B cell (primary cell): ENCODE measurements at regions not wholly inside any gene's neighbourhood (a gene's known extent, or its start where the extent isn't known, plus 50 kb on each side); places are given as distances from the start of the nearest gene placed in this dataset.

Experiments used
- ATAC-seq: fragments of 200-7000 bp; cut with Tn5 transposase; one replicate; pipeline ENCODE4 v1.10.0; 2021; ENCODE audit warnings: low read depth, mild to moderate bottlenecking, moderate number of reproducible peaks, moderate library complexity
- CTCF ChIA-PET: fragments of 350-600 bp; sonication (Branson Sonifier 250); formaldehyde crosslinking; loops from one replicate; lab custom pipeline; 2021; ENCODE audit warnings: antibody characterized with exemption, inconsistent platforms; lab: Charles Lee
- POLR2A ChIA-PET: fragments of 350-600 bp; sonication (Branson Sonifier 250); formaldehyde crosslinking; loops from one replicate; lab custom pipeline; 2021; ENCODE audit warnings: antibody characterized with exemption; lab: Charles Lee
- DNase-seq: peaks from one replicate; pipeline ENCODE4 v3.0.0; 2013
- H2AFZ ChIP-seq: 2 replicates; pipeline ENCODE4 v1.6.1; 2012; ENCODE audit warnings: mild to moderate bottlenecking, low read depth, low read length; ENCODE audit not compliant: insufficient read depth, poor library complexity, severe bottlenecking
- H3K27ac ChIP-seq, 2 donors: 1 replicate in 1 of 2; 2 replicates in 1 of 2; pipeline ENCODE4 v1.5.1; 2012 to 2013; ENCODE audit warnings: low read length in 2 of 2, mild to moderate bottlenecking in 2 of 2, moderate library complexity in 1 of 2
- H3K27me3 ChIP-seq, 4 experiments: fragments of 200-600 bp in 1 of 4; sonication (generic) in 1 of 4; replicated peaks in 1 of 4; 1 replicate in 2 of 4; 2 replicates in 2 of 4; pipeline versions ENCODE4 v1.6.1 to v1.7.0; 2013 to 2016; ENCODE audit warnings: low read length in 3 of 4, mild to moderate bottlenecking in 2 of 4, mixed read lengths in 1 of 4, moderate library complexity in 1 of 4; ENCODE audit not compliant: insufficient read depth in 4 of 4, control insufficient read depth in 3 of 4; ENCODE audit errors: control extremely low read depth in 1 of 4
- H3K36me3 ChIP-seq, 2 experiments: replicated peaks in 1 of 2; 1 replicate in 1 of 2; 2 replicates in 1 of 2; pipeline versions ENCODE4 v1.6.1 to v1.7.1; 2013; ENCODE audit warnings: low read length in 1 of 2; ENCODE audit not compliant: insufficient read depth in 2 of 2, control insufficient read depth in 1 of 2; ENCODE audit errors: control extremely low read depth in 1 of 2, extremely low read depth in 1 of 2
- H3K4me1 ChIP-seq, 2 donors: fragments of 200-600 bp in 1 of 2; sonication (generic) in 1 of 2; 1 replicate in 1 of 2; 2 replicates in 1 of 2; pipeline versions ENCODE4 v1.5.1 to v1.6.1; 2013 to 2017; ENCODE audit warnings: low read length in 2 of 2; ENCODE audit not compliant: control insufficient read depth in 2 of 2, insufficient read depth in 2 of 2
- H3K4me2 ChIP-seq: replicated peaks from 2 replicates; pipeline ENCODE3; 2012; ENCODE audit warnings: mild to moderate bottlenecking, low read depth, low read length; ENCODE audit not compliant: poor library complexity, severe bottlenecking
- H3K4me3 ChIP-seq, 5 experiments: fragments of 200-600 bp in 1 of 5; sonication (generic) in 1 of 5; 1 replicate in 3 of 5; 2 replicates in 2 of 5; pipeline versions ENCODE4 v1.5.1 to v1.7.0; 2011 to 2016; ENCODE audit warnings: low read length in 4 of 5, mild to moderate bottlenecking in 4 of 5, low read depth in 2 of 5, control low read depth in 1 of 5, moderate library complexity in 1 of 5; ENCODE audit not compliant: insufficient read depth in 1 of 5; ENCODE audit errors: control extremely low read depth in 1 of 5, extremely low read depth in 1 of 5
- H3K79me2 ChIP-seq: fragments of 200-600 bp; sonication (generic); one replicate; pipeline ENCODE4 v1.6.0; 2016; ENCODE audit warnings: low read length; ENCODE audit not compliant: control insufficient read depth, insufficient read depth
- H3K9ac ChIP-seq: fragments of 200-600 bp; sonication (generic); 2 replicates; pipeline ENCODE4 v1.6.1; 2017; ENCODE audit warnings: mild to moderate bottlenecking, low read length, moderate library complexity
- H3K9me3 ChIP-seq, 3 donors: one replicate each; pipeline versions ENCODE4 v1.6.1 to v1.7.1; 2013; ENCODE audit warnings: low read length in 2 of 3; ENCODE audit not compliant: control insufficient read depth in 2 of 3, insufficient read depth in 1 of 3; ENCODE audit errors: control extremely low read depth in 1 of 3
- H4K20me1 ChIP-seq: 2 replicates; pipeline ENCODE4 v1.6.0; 2012; ENCODE audit warnings: mild to moderate bottlenecking, low read length; ENCODE audit not compliant: insufficient read depth, control insufficient read depth, poor library complexity, severe bottlenecking
- H3K27ac Mint-ChIP-seq: one replicate; pipeline ENCODE4 v1.8.0; 2021; ENCODE audit warnings: mixed read lengths
- H3K27me3 Mint-ChIP-seq: one replicate; pipeline ENCODE4 v1.8.0; 2021; ENCODE audit warnings: mixed read lengths
- H3K4me1 Mint-ChIP-seq: one replicate; pipeline ENCODE4 v1.8.0; 2021; ENCODE audit warnings: mixed read lengths
- H3K4me3 Mint-ChIP-seq: one replicate; pipeline ENCODE4 v1.8.0; 2021; ENCODE audit warnings: mixed read lengths
- H3K9me3 Mint-ChIP-seq: one replicate; pipeline ENCODE4 v1.8.0; 2022; ENCODE audit warnings: mixed read lengths; ENCODE audit not compliant: insufficient read depth
- EZH2 ChIP-seq: IDR thresholded peaks from 2 replicates; pipeline ENCODE4 v1.6.1; 2012; ENCODE audit warnings: borderline replicate concordance, low read depth, mild to moderate bottlenecking, moderate library complexity, low read length; ENCODE audit not compliant: insufficient read depth, poor library complexity, severe bottlenecking
- WGBS: methylation state at CpG from one replicate; pipeline ENCODE4 v1.1.5; 2013; ENCODE audit warnings: missing lambda C conversion rate; ENCODE audit not compliant: insufficient coverage; 5-methylcytosine and 5-hydroxymethylcytosine counted together
- intact Hi-C: fragments of 100-400 bp; cut with micrococcal nuclease; formaldehyde crosslinking; loops from one replicate; pipeline ENCODE4 v1.10.0; 2022
- TF ChIP-seq, protein P1 (sequence below): fragments of 200-600 bp; IDR thresholded peaks from one replicate; pipeline ENCODE4 v1.8.0; 2022; ENCODE audit warnings: antibody characterized with exemption, mild to moderate bottlenecking

- WGBS = no CpG with 5 or more reads among the region's 4 CpGs
- Histone ChIP-seq H3K36me3 (no peaks in the 10 kb centered on the region), H3K4me2 (no peak overlapping the region), H4K20me1 (no peaks in the 10 kb centered on the region), H2AFZ (no peak overlapping the region), H3K9ac (no peak overlapping the region), H3K27me3 (no peaks in the 10 kb centered on the region), H3K9me3 (peaks cover 0 to 2% (median 0%) of the 10 kb centered on the region in 3 donors), H3K4me1 (no peaks in the 10 kb centered on the region), H3K79me2 (no peaks in the 10 kb centered on the region), H3K27ac (no peak overlapping the region), H3K4me3 (no peak overlapping the region)
- POLR2A ChIA-PET = no interaction called here
- Mint-ChIP-seq H3K4me1 (no peaks in the 10 kb centered on the region), H3K27ac (no peak overlapping the region), H3K4me3 (no peak overlapping the region), H3K27me3 (no peaks in the 10 kb centered on the region), H3K9me3 (peaks cover 8% of the 10 kb centered on the region)
- CTCF ChIA-PET = no interaction called here
- ATAC-seq = no peak
- intact Hi-C loops = no loop called here
- no peak for TF ChIP-seq EZH2
- TF ChIP-seq, protein P1, sequence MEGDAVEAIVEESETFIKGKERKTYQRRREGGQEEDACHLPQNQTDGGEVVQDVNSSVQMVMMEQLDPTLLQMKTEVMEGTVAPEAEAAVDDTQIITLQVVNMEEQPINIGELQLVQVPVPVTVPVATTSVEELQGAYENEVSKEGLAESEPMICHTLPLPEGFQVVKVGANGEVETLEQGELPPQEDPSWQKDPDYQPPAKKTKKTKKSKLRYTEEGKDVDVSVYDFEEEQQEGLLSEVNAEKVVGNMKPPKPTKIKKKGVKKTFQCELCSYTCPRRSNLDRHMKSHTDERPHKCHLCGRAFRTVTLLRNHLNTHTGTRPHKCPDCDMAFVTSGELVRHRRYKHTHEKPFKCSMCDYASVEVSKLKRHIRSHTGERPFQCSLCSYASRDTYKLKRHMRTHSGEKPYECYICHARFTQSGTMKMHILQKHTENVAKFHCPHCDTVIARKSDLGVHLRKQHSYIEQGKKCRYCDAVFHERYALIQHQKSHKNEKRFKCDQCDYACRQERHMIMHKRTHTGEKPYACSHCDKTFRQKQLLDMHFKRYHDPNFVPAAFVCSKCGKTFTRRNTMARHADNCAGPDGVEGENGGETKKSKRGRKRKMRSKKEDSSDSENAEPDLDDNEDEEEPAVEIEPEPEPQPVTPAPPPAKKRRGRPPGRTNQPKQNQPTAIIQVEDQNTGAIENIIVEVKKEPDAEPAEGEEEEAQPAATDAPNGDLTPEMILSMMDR = no peak
- DNase-seq = no peak
These were observed 365.0 kb upstream of the CELF4 start for GRCh38 chr18:37930640-37931039.

- no peak for TF ChIP-seq EZH2
- TF ChIP-seq, protein P1 = no peak
- Histone ChIP-seq H3K79me2 (no peaks in the 10 kb centered on the region), H3K27ac (no peak overlapping the region), H4K20me1 (no peaks in the 10 kb centered on the region), H3K4me3 (no peak overlapping the region), H3K9me3 (peaks cover 0 to 2% (median 0%) of the 10 kb centered on the region in 3 donors), H3K4me2 (no peak overlapping the region), H3K27me3 (no peaks in the 10 kb centered on the region), H2AFZ (no peak overlapping the region), H3K4me1 (no peaks in the 10 kb centered on the region), H3K9ac (no peak overlapping the region), H3K36me3 (no peaks in the 10 kb centered on the region)
- POLR2A ChIA-PET = no interaction called here
- H3K4me1 Mint-ChIP-seq = no peaks in the 10 kb centered on the region
- H3K27me3 Mint-ChIP-seq = no peaks in the 10 kb centered on the region
- intact Hi-C loops = no loop called here
- H3K4me3 Mint-ChIP-seq = no peak overlapping the region
- ATAC-seq (no peak), DNase-seq (no peak)
- CTCF ChIA-PET = no interaction called here
- H3K27ac Mint-ChIP-seq = no peak overlapping the region
- H3K9me3 Mint-ChIP-seq = peaks cover 4% of the 10 kb centered on the region
These were observed 356.6 kb upstream of the CELF4 start for GRCh38 chr18:37922162-37922561.
